Mesenchymal stem cell (in vitro differentiated cells and primary cell): ENCODE measurements at regions not wholly inside any gene's neighbourhood (a gene's known extent, or its start where the extent isn't known, plus 50 kb on each side); places are given as distances from the start of the nearest gene placed in this dataset.
"Not testable (repeated sequence)": the region's sequence is repeated elsewhere in the genome, so short reads cannot be mapped to it uniquely, and the experiment has no call there.

ENCODE experiments used
- DNase-seq: peaks from one replicate; pipeline ENCODE4 v3.0.0-alpha.2; 2013
- H2AFZ ChIP-seq: one replicate; pipeline ENCODE4 v1.6.1; 2013; ENCODE audit warnings: low read depth, mild to moderate bottlenecking, control low read depth, inconsistent platforms, low read length, moderate library complexity
- H2AK5ac ChIP-seq: 2 replicates; pipeline ENCODE4 v1.6.1; 2013; ENCODE audit warnings: low read length, moderate library complexity, mild to moderate bottlenecking, inconsistent platforms; ENCODE audit not compliant: severe bottlenecking
- H2BK120ac ChIP-seq: one replicate; pipeline ENCODE4 v1.6.1; 2013; ENCODE audit warnings: low read depth, mild to moderate bottlenecking, inconsistent platforms, low read length, moderate library complexity
- H2BK12ac ChIP-seq, 2 experiments: one replicate each; pipeline ENCODE4 v1.6.1; 2013; ENCODE audit warnings: inconsistent platforms in 2 of 2, low read length in 2 of 2, mild to moderate bottlenecking in 2 of 2, moderate library complexity in 2 of 2, control low read depth in 1 of 2
- H2BK15ac ChIP-seq: one replicate; pipeline ENCODE4 v1.6.1; 2013; ENCODE audit warnings: mild to moderate bottlenecking, low read depth, inconsistent platforms; ENCODE audit not compliant: poor library complexity, severe bottlenecking
- H2BK5ac ChIP-seq: 2 replicates; pipeline ENCODE4 v1.6.1; 2013; ENCODE audit warnings: low read depth, mild to moderate bottlenecking, low read length, control low read depth, inconsistent platforms; ENCODE audit not compliant: poor library complexity, severe bottlenecking
- H3K14ac ChIP-seq, 2 experiments: one replicate each; pipeline ENCODE4 v1.6.1; 2013; ENCODE audit warnings: inconsistent platforms in 2 of 2, low read length in 2 of 2, control low read depth in 1 of 2, mild to moderate bottlenecking in 1 of 2, moderate library complexity in 1 of 2
- H3K18ac ChIP-seq, 2 experiments: one replicate each; pipeline ENCODE4 v1.6.1; 2013; ENCODE audit warnings: inconsistent platforms in 2 of 2, low read length in 2 of 2, control low read depth in 1 of 2, low read depth in 1 of 2, mild to moderate bottlenecking in 1 of 2
- H3K23ac ChIP-seq, 2 experiments: one replicate each; pipeline ENCODE4 v1.6.1; 2013; ENCODE audit warnings: inconsistent platforms in 2 of 2, low read length in 2 of 2, mild to moderate bottlenecking in 2 of 2, moderate library complexity in 2 of 2, control low read depth in 1 of 2
- H3K27ac ChIP-seq: 2 replicates; pipeline ENCODE4 v1.5.1; 2013; ENCODE audit warnings: mild to moderate bottlenecking, moderate library complexity, low read length, control low read depth, inconsistent platforms; ENCODE audit not compliant: poor library complexity, severe bottlenecking
- H3K27me3 ChIP-seq, 2 experiments: 2 replicates each; pipeline versions ENCODE4 v1.6.1 to v1.7.0; 2013; ENCODE audit warnings: low read length in 2 of 2, mild to moderate bottlenecking in 2 of 2, moderate library complexity in 2 of 2, control low read depth in 1 of 2, inconsistent platforms in 1 of 2; ENCODE audit not compliant: control insufficient read depth in 1 of 2, insufficient read depth in 1 of 2
- H3K36me3 ChIP-seq, 2 experiments: 2 replicates each; pipeline versions ENCODE4 v1.6.1 to v1.7.0; 2013; ENCODE audit warnings: low read length in 2 of 2, control low read depth in 1 of 2, inconsistent platforms in 1 of 2, low read depth in 1 of 2, mild to moderate bottlenecking in 1 of 2; ENCODE audit not compliant: insufficient read depth in 2 of 2, control insufficient read depth in 1 of 2
- H3K4ac ChIP-seq, 2 experiments: one replicate each; pipeline ENCODE4 v1.6.1; 2013; ENCODE audit warnings: inconsistent platforms in 2 of 2, low read length in 2 of 2, mild to moderate bottlenecking in 2 of 2, moderate library complexity in 2 of 2, control low read depth in 1 of 2, low read depth in 1 of 2
- H3K4me1 ChIP-seq: 2 replicates; pipeline ENCODE4 v1.6.1; 2013; ENCODE audit warnings: low read depth, low read length, control low read depth; ENCODE audit not compliant: control insufficient read depth, insufficient read depth
- H3K4me2 ChIP-seq: 2 replicates; pipeline ENCODE4 v1.6.1; 2013; ENCODE audit warnings: low read length, mild to moderate bottlenecking, inconsistent platforms; ENCODE audit not compliant: poor library complexity, severe bottlenecking
- H3K4me3 ChIP-seq, 2 experiments: 2 replicates each; pipeline versions ENCODE4 v1.5.1 to v1.7.0; 2013; ENCODE audit warnings: low read length in 2 of 2, mild to moderate bottlenecking in 2 of 2, control low read depth in 1 of 2, low read depth in 1 of 2; ENCODE audit not compliant: insufficient read depth in 1 of 2
- H3K79me1 ChIP-seq: replicated peaks from 2 replicates; pipeline ENCODE4 v1.6.1; 2013; ENCODE audit warnings: mild to moderate bottlenecking, control low read depth, low read length, inconsistent platforms; ENCODE audit not compliant: poor library complexity, severe bottlenecking
- H3K9ac ChIP-seq: 2 replicates; pipeline ENCODE4 v1.7.0; 2013; ENCODE audit warnings: mild to moderate bottlenecking, low read length, moderate library complexity
- H3K9me3 ChIP-seq: 2 replicates; pipeline ENCODE4 v1.7.0; 2013; ENCODE audit warnings: mild to moderate bottlenecking, low read length; ENCODE audit not compliant: control insufficient read depth
- H4K8ac ChIP-seq: one replicate; pipeline ENCODE4 v1.6.1; 2013; ENCODE audit warnings: inconsistent platforms, mild to moderate bottlenecking, low read length, moderate library complexity
- H4K91ac ChIP-seq: one replicate; pipeline ENCODE4 v1.6.1; 2013; ENCODE audit warnings: mild to moderate bottlenecking, low read length, inconsistent platforms
- WGBS: methylation state at CpG from one replicate; pipeline ENCODE4 v1.1.7; 2013; ENCODE audit warnings: mixed read lengths; 5-methylcytosine and 5-hydroxymethylcytosine counted together

DNA sequence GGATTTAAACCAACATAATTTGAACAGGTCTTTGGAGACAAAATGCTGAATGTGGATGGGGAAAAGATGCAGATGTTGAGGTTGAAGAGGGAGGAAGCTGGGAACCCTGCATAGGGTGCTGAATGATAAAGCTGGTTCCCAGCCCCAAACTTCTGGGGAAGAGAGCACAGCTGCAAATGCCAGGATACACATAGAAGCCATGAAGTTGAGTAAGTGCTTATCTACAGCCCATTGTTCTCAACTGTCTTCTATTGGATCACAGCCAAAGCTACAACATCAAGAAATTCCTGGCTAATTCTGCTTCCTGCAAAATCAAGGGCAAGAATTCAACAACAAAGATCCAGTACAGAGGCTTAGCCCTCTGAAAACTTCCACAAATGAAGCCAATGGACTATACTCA is 779.8 kb downstream of the PRIM2 start:
- not testable (repeated sequence) for H3K4ac ChIP-seq, H2AFZ ChIP-seq, H3K4me3 ChIP-seq, H3K27ac ChIP-seq, H3K27me3 ChIP-seq, DNase-seq, H3K23ac ChIP-seq, H2BK120ac ChIP-seq, H3K79me1 ChIP-seq, H3K18ac ChIP-seq, H2BK15ac ChIP-seq, H3K36me3 ChIP-seq, H3K9me3 ChIP-seq, H3K4me1 ChIP-seq, H2AK5ac ChIP-seq, H3K14ac ChIP-seq, H3K9ac ChIP-seq, H2BK5ac ChIP-seq, H3K4me2 ChIP-seq, H4K8ac ChIP-seq, H2BK12ac ChIP-seq, H4K91ac ChIP-seq

DNA sequence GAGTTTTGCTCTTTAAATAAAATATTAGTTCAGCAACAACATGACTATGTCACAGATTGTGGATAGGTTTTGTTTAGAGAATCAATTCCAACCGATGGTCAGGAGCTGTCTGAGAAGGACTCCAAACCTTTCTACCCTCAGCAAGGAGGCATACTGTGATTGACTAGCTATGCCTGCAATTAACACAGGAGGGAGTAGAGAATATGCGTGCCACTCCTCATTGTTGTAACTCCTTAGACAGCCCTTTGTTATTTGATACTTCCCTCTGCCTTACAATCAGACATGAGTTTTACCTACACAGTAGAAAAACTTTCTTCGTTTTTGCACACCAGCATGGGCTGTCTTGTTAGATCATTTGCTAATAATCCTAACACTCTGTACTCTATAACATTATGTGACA is 796.5 kb downstream of the PRIM2 start:
- no peaks in the 10 kb centered on the region for H3K36me3 ChIP-seq
- H3K27me3 ChIP-seq, result no peaks in the 10 kb centered on the region
- H3K9me3 ChIP-seq, result peaks cover 2% of the 10 kb centered on the region
- H3K79me1 ChIP-seq, result no peaks in the 10 kb centered on the region
- H3K27ac ChIP-seq, result no peak overlapping the region
- no peak overlapping the region for H4K91ac ChIP-seq
- no peak overlapping the region for H2AFZ ChIP-seq
- no peak overlapping the region for H2BK12ac ChIP-seq
- H3K18ac ChIP-seq, result no peak overlapping the region
- no peak overlapping the region for H3K4ac ChIP-seq
- H2BK5ac ChIP-seq, result no peak overlapping the region
- no peak overlapping the region for H3K9ac ChIP-seq
- no peak overlapping the region for H3K23ac ChIP-seq
- H3K4me1 ChIP-seq, result no peaks in the 10 kb centered on the region
- H3K4me3 ChIP-seq, result no peak overlapping the region
- WGBS, result 63% methylated on average over 3 of the region's 3 CpGs
- H4K8ac ChIP-seq, result no peak overlapping the region
- H2AK5ac ChIP-seq, result no peak overlapping the region
- H2BK15ac ChIP-seq, result no peak overlapping the region
- no peak overlapping the region for H2BK120ac ChIP-seq
- no peak for DNase-seq
- H3K4me2 ChIP-seq, result no peak overlapping the region
- H3K14ac ChIP-seq, result no peak overlapping the region

- no CpG with 5 or more reads among the region's 1 CpG for WGBS
- H2BK12ac ChIP-seq, result not testable (repeated sequence)
Observed at GRCh38 chr6:58117162-58117561, 799.7 kb downstream of the PRIM2 start.

DNA sequence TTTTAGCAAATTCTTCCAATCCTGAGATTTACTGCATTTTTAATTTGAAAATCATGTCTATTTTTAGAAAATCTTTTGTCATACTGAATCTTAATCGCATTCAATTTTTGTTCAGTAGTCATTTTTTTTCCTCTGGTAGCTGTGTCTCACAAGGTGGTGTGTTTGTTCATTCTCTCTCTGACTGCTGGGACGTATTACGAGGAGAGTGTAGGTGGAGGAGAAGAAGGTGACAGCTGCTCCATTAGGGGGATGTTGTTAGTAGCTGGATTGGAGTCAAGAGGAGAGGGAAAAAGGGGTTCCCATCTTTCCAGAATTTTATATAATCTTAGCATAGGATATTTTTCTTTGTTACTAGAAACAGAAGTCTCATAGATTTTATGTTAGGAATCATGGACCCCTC is 804.2 kb downstream of the PRIM2 start:
- WGBS, result no CpG with 5 or more reads among the region's 3 CpGs
- H3K4me2 ChIP-seq, H2AK5ac ChIP-seq, H2AFZ ChIP-seq, H3K36me3 ChIP-seq, H3K9me3 ChIP-seq, H3K27ac ChIP-seq, H2BK120ac ChIP-seq, H3K23ac ChIP-seq, H3K4me1 ChIP-seq, H3K4me3 ChIP-seq, H3K4ac ChIP-seq, H3K79me1 ChIP-seq, H2BK12ac ChIP-seq, H4K91ac ChIP-seq, H3K27me3 ChIP-seq, H3K9ac ChIP-seq, H3K14ac ChIP-seq, H4K8ac ChIP-seq, DNase-seq, H3K18ac ChIP-seq, H2BK15ac ChIP-seq, H2BK5ac ChIP-seq: not testable (repeated sequence)

More at GRCh38 chr6:58117162-58117561, 799.7 kb downstream of the PRIM2 start:
- H3K14ac ChIP-seq, H2BK15ac ChIP-seq, H3K4me3 ChIP-seq, H3K18ac ChIP-seq, H3K4me1 ChIP-seq, H4K91ac ChIP-seq, H3K27me3 ChIP-seq, DNase-seq, H2BK120ac ChIP-seq, H3K23ac ChIP-seq, H3K36me3 ChIP-seq, H2AK5ac ChIP-seq, H3K27ac ChIP-seq, H4K8ac ChIP-seq, H3K9me3 ChIP-seq, H3K4ac ChIP-seq, H3K9ac ChIP-seq, H3K4me2 ChIP-seq, H3K79me1 ChIP-seq, H2BK5ac ChIP-seq, H2AFZ ChIP-seq: not testable (repeated sequence)
